GM12878 (cell line): ENCODE measurements at regions not wholly inside any gene's neighbourhood (a gene's known extent, or its start where the extent isn't known, plus 50 kb on each side); places are given as distances from the start of the nearest gene placed in this dataset.

Source experiments
- CEBPB ChIP-seq, 2 experiments: fragments of 150-350 bp in 1 of 2; IDR thresholded peaks; 2 replicates each; pipeline ENCODE4 v1.6.1; 2012 to 2014; ENCODE audit warnings: low read depth in 2 of 2, low read length in 2 of 2, borderline replicate concordance in 1 of 2, inconsistent platforms in 1 of 2
- EGR1 ChIP-seq, 2 experiments: IDR thresholded peaks; 1 replicate in 1 of 2; 2 replicates in 1 of 2; pipeline ENCODE4 v1.6.1; 2011 to 2012; ENCODE audit warnings: low read depth in 2 of 2, low read length in 2 of 2, borderline replicate concordance in 1 of 2, mild to moderate bottlenecking in 1 of 2, moderate library complexity in 1 of 2
- ETV6 ChIP-seq, 2 experiments: fragments of 450-650 bp in 1 of 2; IDR thresholded peaks in 1 of 2; conservative IDR thresholded peaks in 1 of 2; 2 replicates each; pipeline ENCODE4 v1.6.1; 2014; ENCODE audit warnings: antibody characterized with exemption in 1 of 2, borderline replicate concordance in 1 of 2, low read depth in 1 of 2, mild to moderate bottlenecking in 1 of 2, moderate library complexity in 1 of 2
- MYC ChIP-seq: IDR thresholded peaks from 2 replicates; pipeline ENCODE4 v1.6.1; 2011; ENCODE audit warnings: mild to moderate bottlenecking, low read length, moderate library complexity, inconsistent platforms; ENCODE audit not compliant: insufficient read depth, insufficient replicate concordance, insufficient read length, severe bottlenecking
- POLR2A ChIP-seq: IDR thresholded peaks from 2 replicates; pipeline ENCODE4 v1.6.1; 2011; ENCODE audit warnings: low read depth, mild to moderate bottlenecking, low read length
- SREBF2 ChIP-seq: IDR thresholded peaks from 2 replicates; pipeline ENCODE4 v1.6.1; 2012; ENCODE audit warnings: mild to moderate bottlenecking, low read length
- SUPT20H ChIP-seq: IDR thresholded peaks from 2 replicates; pipeline ENCODE4 v1.6.1; 2011; ENCODE audit warnings: low read depth, mild to moderate bottlenecking, low read length, moderate library complexity, borderline replicate concordance; ENCODE audit not compliant: control insufficient read depth
- TF ChIP-seq, protein P1 (sequence below), 3 experiments: IDR thresholded peaks in 2 of 3; conservative IDR thresholded peaks in 1 of 3; 2 replicates each; pipeline ENCODE4 v1.5.1; 2011; ENCODE audit warnings: low read depth in 3 of 3, low read length in 3 of 3, mild to moderate bottlenecking in 3 of 3, control low read depth in 2 of 3, moderate library complexity in 2 of 3, inconsistent platforms in 1 of 3, mixed read lengths in 1 of 3; ENCODE audit not compliant: control insufficient read depth in 2 of 3, insufficient read depth in 1 of 3; ENCODE audit errors: extremely low read depth in 1 of 3

DNA sequence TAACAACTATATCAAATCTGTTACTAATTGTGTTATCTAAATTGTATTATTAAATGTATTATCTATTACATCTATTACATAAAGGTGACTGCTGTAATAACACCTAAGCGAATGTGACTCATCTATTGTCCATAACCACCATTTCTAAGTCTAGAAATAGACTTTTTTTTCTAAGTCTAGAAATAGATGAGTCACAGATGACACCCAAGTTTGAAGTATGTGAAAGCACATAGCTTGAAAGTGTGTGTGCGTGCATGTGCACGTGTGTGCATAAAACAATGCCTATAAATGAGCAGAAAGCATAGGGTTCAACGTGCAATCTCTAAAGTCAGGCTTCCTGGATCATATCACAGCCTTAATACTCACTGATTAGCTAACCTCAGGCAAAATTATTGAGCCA is 451.3 kb upstream of the USP15 start:
- no peak for TF ChIP-seq SREBF2
- no peak for TF ChIP-seq CEBPB (IDR thresholded peaks at IDR 0.05; ENCODE audit: borderline replicate concordance in 1 of 2, low read depth in 2 of 2, low read length in 2 of 2)
- no peak for TF ChIP-seq MYC
- no peak for TF ChIP-seq EGR1 (IDR thresholded peaks at IDR 0.05; ENCODE audit: borderline replicate concordance in 1 of 2, low read depth in 2 of 2, low read length in 2 of 2)
- TF ChIP-seq POLR2A = no peak
- TF ChIP-seq SUPT20H = no peak
- TF ChIP-seq, protein P1, sequence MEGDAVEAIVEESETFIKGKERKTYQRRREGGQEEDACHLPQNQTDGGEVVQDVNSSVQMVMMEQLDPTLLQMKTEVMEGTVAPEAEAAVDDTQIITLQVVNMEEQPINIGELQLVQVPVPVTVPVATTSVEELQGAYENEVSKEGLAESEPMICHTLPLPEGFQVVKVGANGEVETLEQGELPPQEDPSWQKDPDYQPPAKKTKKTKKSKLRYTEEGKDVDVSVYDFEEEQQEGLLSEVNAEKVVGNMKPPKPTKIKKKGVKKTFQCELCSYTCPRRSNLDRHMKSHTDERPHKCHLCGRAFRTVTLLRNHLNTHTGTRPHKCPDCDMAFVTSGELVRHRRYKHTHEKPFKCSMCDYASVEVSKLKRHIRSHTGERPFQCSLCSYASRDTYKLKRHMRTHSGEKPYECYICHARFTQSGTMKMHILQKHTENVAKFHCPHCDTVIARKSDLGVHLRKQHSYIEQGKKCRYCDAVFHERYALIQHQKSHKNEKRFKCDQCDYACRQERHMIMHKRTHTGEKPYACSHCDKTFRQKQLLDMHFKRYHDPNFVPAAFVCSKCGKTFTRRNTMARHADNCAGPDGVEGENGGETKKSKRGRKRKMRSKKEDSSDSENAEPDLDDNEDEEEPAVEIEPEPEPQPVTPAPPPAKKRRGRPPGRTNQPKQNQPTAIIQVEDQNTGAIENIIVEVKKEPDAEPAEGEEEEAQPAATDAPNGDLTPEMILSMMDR (IDR thresholded peaks at IDR 0.05 in 2 of 3, conservative IDR thresholded peaks at IDR 0.05 in 1 of 3; ENCODE audit: control insufficient read depth in 2 of 3, extremely low read depth in 1 of 3, insufficient read depth in 1 of 3, low read depth in 3 of 3, low read length in 3 of 3) = no peak
- no peak for TF ChIP-seq ETV6 (conservative IDR thresholded peaks at IDR 0.05 in 1 of 2, IDR thresholded peaks at IDR 0.05 in 1 of 2; ENCODE audit: borderline replicate concordance in 1 of 2, low read depth in 1 of 2)
